ENCODE measurements at regions not wholly inside any gene's neighbourhood (a gene's known extent, or its start where the extent isn't known, plus 50 kb on each side); places are given as distances from the start of the nearest gene placed in this dataset.
"Not testable (repeated sequence)": the region's sequence is repeated elsewhere in the genome, so short reads cannot be mapped to it uniquely, and the experiment has no call there.

- no peak for DNase-seq
Measured at GRCh38 chr1:222415441-222415840, 132.5 kb downstream of the HHIPL2 start.

- no peak for DNase-seq
Measured at GRCh38 chr1:222413991-222414549, 133.8 kb downstream of the HHIPL2 start.

- no peak for DNase-seq
Measured at GRCh38 chr1:222413436-222413835, 134.5 kb downstream of the HHIPL2 start.

GRCh38 chr1:222404710-222405109 is 143.2 kb downstream of the HHIPL2 start:
- DNase-seq, result no peak

- DNase-seq, result no peak
Measured at GRCh38 chr1:222399197-222399596, 148.7 kb downstream of the HHIPL2 start.

GRCh38 chr1:222394224-222394623 is 153.7 kb downstream of the HHIPL2 start:
- no peak for DNase-seq

- no peak for DNase-seq
Measured at GRCh38 chr1:222392556-222392955, 155.3 kb downstream of the HHIPL2 start.

- no peak for DNase-seq
Measured at GRCh38 chr1:222390181-222390580, 157.7 kb downstream of the HHIPL2 start.

GRCh38 chr1:222387007-222387814 is 160.7 kb downstream of the HHIPL2 start:
- DNase-seq, result peak in 1 of 2 experiments; percentile 20

GRCh38 chr1:222385955-222386354 is 161.9 kb downstream of the HHIPL2 start:
- DNase-seq, result no peak

- DNase-seq, result no peak
Measured at GRCh38 chr1:222385262-222385661, 162.6 kb downstream of the HHIPL2 start.

GRCh38 chr1:222384531-222384930 is 163.4 kb downstream of the HHIPL2 start:
- no peak for DNase-seq

GRCh38 chr1:222382171-222382570 is 165.7 kb downstream of the HHIPL2 start:
- no peak for DNase-seq

- DNase-seq, result no peak
Measured at GRCh38 chr1:222377428-222378088, 170.3 kb downstream of the HHIPL2 start.

- not testable (repeated sequence) for DNase-seq
Measured at GRCh38 chr1:222376791-222377190, 171.1 kb downstream of the HHIPL2 start.

GRCh38 chr1:222375701-222376100 is 172.2 kb downstream of the HHIPL2 start:
- no peak for DNase-seq

- no peak for DNase-seq
Measured at GRCh38 chr1:222373831-222374602, 173.9 kb downstream of the HHIPL2 start.

- DNase-seq, result no peak
Measured at GRCh38 chr1:222373216-222373615, 174.7 kb downstream of the HHIPL2 start.

GRCh38 chr1:222372221-222372620 is 175.7 kb downstream of the HHIPL2 start:
- no peak for DNase-seq

- DNase-seq, result no peak
Measured at GRCh38 chr1:222370913-222371675, 176.8 kb downstream of the HHIPL2 start.

GRCh38 chr1:222370081-222370912 is 177.6 kb downstream of the HHIPL2 start:
- no peak for DNase-seq

GRCh38 chr1:222369148-222369547 is 178.8 kb downstream of the HHIPL2 start:
- no peak for DNase-seq
